HCT116 (cell line): ENCODE measurements at regions not wholly inside any gene's neighbourhood (a gene's known extent, or its start where the extent isn't known, plus 50 kb on each side); places are given as distances from the start of the nearest gene placed in this dataset.

Source experiments
- ATAC-seq: fragments of 200-7000 bp; cut with Tn5 transposase; 2 replicates; pipeline ENCODE4 v1.9.1; 2020; ENCODE audit warnings: mild to moderate bottlenecking, moderate library complexity
- BruUV-seq: library from RNA; stranded (reverse); fragments of 400-500 nt; replicated peaks from 2 replicates; lab custom pipeline; 2021; lab: Mats Ljungman, UMichigan
- CTCF ChIA-PET: fragments of 300-600 bp; sonication (Branson Sonifier 250); formaldehyde crosslinking; loops from one replicate; lab custom pipeline; 2021; ENCODE audit warnings: antibody characterized with exemption; lab: Charles Lee
- POLR2A ChIA-PET: fragments of 300-600, 350-600 bp; sonication (Branson Sonifier 250); formaldehyde crosslinking; loops from one replicate; lab custom pipeline; 2021; ENCODE audit warnings: antibody characterized with exemption; lab: Charles Lee
- RAD21 ChIA-PET, 2 experiments: fragments of 300-600 bp; sonication (Branson Sonifier 250); formaldehyde crosslinking; loops; one replicate each; lab custom pipeline; 2023; ENCODE audit warnings: low total read pairs in 2 of 2; ENCODE audit not compliant: uncharacterized antibody in 2 of 2, unreplicated experiment in 2 of 2, low non-redundant PET in 1 of 2; lab: Charles Lee
- DNase-seq: peaks from one replicate; pipeline ENCODE4 v3.0.0-alpha.2; 2010; ENCODE audit warnings: low read depth, low spot score
- H2AFZ ChIP-seq: fragments of 200-600 bp; shearing (Covaris generic), sonication (generic); 2 replicates; pipeline ENCODE4 v1.6.1; 2017; ENCODE audit warnings: low read depth, mixed run types, mixed read lengths, antibody characterized with exemption, low read length; ENCODE audit not compliant: poor library complexity, severe bottlenecking
- H3K27ac ChIP-seq: 2 replicates; pipeline ENCODE4 v1.5.1; 2012; ENCODE audit warnings: low read depth, low read length
- H3K27me3 ChIP-seq: fragments of 200-600 bp; sonication (generic); 2 replicates; pipeline ENCODE4 v1.6.1; 2016; ENCODE audit warnings: mixed run types, low read length, mixed read lengths; ENCODE audit not compliant: insufficient read depth
- H3K36me3 ChIP-seq, 2 experiments: fragments of 200-500 bp in 1 of 2; fragments of 200-600 bp in 1 of 2; sonication (Bioruptor generic) in 1 of 2; sonication (generic) in 1 of 2; 2 replicates each; pipeline versions ENCODE4 v1.5.1 to v1.6.1; 2014 to 2016; ENCODE audit warnings: low read length in 2 of 2, inconsistent platforms in 1 of 2, mixed read lengths in 1 of 2, mixed run types in 1 of 2; ENCODE audit not compliant: insufficient read depth in 2 of 2, control insufficient read depth in 1 of 2
- H3K4me1 ChIP-seq, 2 experiments: fragments of 200-600 bp in 1 of 2; sonication (generic) in 1 of 2; 2 replicates each; pipeline versions ENCODE4 v1.5.1 to v1.6.1; 2012 to 2017; ENCODE audit warnings: low read length in 2 of 2, inconsistent platforms in 1 of 2, mild to moderate bottlenecking in 1 of 2, mixed read lengths in 1 of 2, mixed run types in 1 of 2, moderate library complexity in 1 of 2; ENCODE audit not compliant: insufficient read depth in 2 of 2, control insufficient read depth in 1 of 2
- H3K4me2 ChIP-seq: fragments of 200-600 bp; sonication (generic); 2 replicates; pipeline ENCODE4 v1.6.1; 2017; ENCODE audit warnings: mixed run types, low read length, mixed read lengths
- H3K4me3 ChIP-seq, 2 experiments: fragments of 200-600 bp in 1 of 2; sonication (generic) in 1 of 2; replicated peaks in 1 of 2; 2 replicates each; pipeline ENCODE4 v1.5.1; 2011 to 2016; ENCODE audit warnings: low read length in 2 of 2, control low read depth in 1 of 2, low read depth in 1 of 2, mild to moderate bottlenecking in 1 of 2, mixed read lengths in 1 of 2, mixed run types in 1 of 2
- H3K79me2 ChIP-seq: fragments of 200-600 bp; sonication (generic); 2 replicates; pipeline ENCODE4 v1.6.1; 2017; ENCODE audit warnings: mild to moderate bottlenecking, mixed run types, low read length, moderate library complexity, mixed read lengths; ENCODE audit not compliant: insufficient read depth
- H3K9ac ChIP-seq: fragments of 200-600 bp; sonication (generic); 2 replicates; pipeline ENCODE4 v1.6.1; 2016; ENCODE audit warnings: low read length, mixed read lengths
- H3K9me2 ChIP-seq: fragments of 200-600 bp; sonication (generic), shearing (Covaris generic); 2 replicates; pipeline ENCODE4 v1.6.1; 2017; ENCODE audit warnings: mixed run types, mild to moderate bottlenecking, moderate library complexity; ENCODE audit not compliant: insufficient read depth
- H3K9me3 ChIP-seq, 2 experiments: fragments of 200-500 bp in 1 of 2; fragments of 200-600 bp in 1 of 2; sonication (Bioruptor generic) in 1 of 2; sonication (generic) in 1 of 2; 2 replicates each; pipeline ENCODE4 v1.6.1; 2014 to 2017; ENCODE audit warnings: low read length in 2 of 2, mixed read lengths in 2 of 2, inconsistent platforms in 1 of 2, low read depth in 1 of 2, mild to moderate bottlenecking in 1 of 2, mixed run types in 1 of 2, moderate library complexity in 1 of 2; ENCODE audit not compliant: control insufficient read depth in 1 of 2, insufficient read depth in 1 of 2
- H4K20me1 ChIP-seq: fragments of 200-600 bp; sonication (generic), shearing (Covaris generic); 2 replicates; pipeline ENCODE4 v1.6.1; 2017; ENCODE audit warnings: mixed run types, mild to moderate bottlenecking, moderate library complexity; ENCODE audit not compliant: insufficient read depth
- CBX3 ChIP-seq: IDR thresholded peaks from 2 replicates; pipeline ENCODE4 v1.6.1; 2012; ENCODE audit warnings: low read depth
- CEBPB ChIP-seq: IDR thresholded peaks from 2 replicates; pipeline ENCODE4 v1.6.1; 2012; ENCODE audit warnings: low read depth
- ELF1 ChIP-seq: IDR thresholded peaks from 2 replicates; pipeline ENCODE4 v1.6.1; 2012; ENCODE audit warnings: low read depth, borderline replicate concordance
- EZH2 ChIP-seq: fragments of 200-600 bp; sonication (generic); IDR thresholded peaks from 2 replicates; pipeline ENCODE4 v1.6.1; 2017; ENCODE audit warnings: antibody characterized with exemption, mixed run types
- JUND ChIP-seq: IDR thresholded peaks from 2 replicates; pipeline ENCODE4 v1.6.1; 2012
- POLR2A ChIP-seq: IDR thresholded peaks from 2 replicates; pipeline ENCODE4 v1.7.0; 2011; ENCODE audit warnings: borderline replicate concordance; ENCODE audit not compliant: insufficient read depth, insufficient read length; ENCODE audit errors: extremely low read depth
- POLR2AphosphoS5 ChIP-seq: IDR thresholded peaks from 2 replicates; pipeline ENCODE4 v1.6.1; 2011; ENCODE audit warnings: mild to moderate bottlenecking, low read depth, low read length, moderate library complexity
- RAD21 ChIP-seq: IDR thresholded peaks from 2 replicates; pipeline ENCODE4 v1.6.1; 2012; ENCODE audit warnings: low read depth, mild to moderate bottlenecking
- SRF ChIP-seq: IDR thresholded peaks from 2 replicates; pipeline ENCODE4 v1.6.1; 2012; ENCODE audit warnings: low read depth
- YY1 ChIP-seq: IDR thresholded peaks from 2 replicates; pipeline ENCODE4 v1.6.1; 2011; ENCODE audit warnings: low read length, low read depth, moderate library complexity, mild to moderate bottlenecking; ENCODE audit not compliant: insufficient replicate concordance; ENCODE audit errors: extremely low read depth
- ZBTB33 ChIP-seq: IDR thresholded peaks from 2 replicates; pipeline ENCODE4 v1.6.1; 2011; ENCODE audit warnings: mild to moderate bottlenecking, low read length, moderate library complexity; ENCODE audit not compliant: insufficient replicate concordance; ENCODE audit errors: extremely low read depth
- ZFX ChIP-seq: fragments of 450-650 bp; IDR thresholded peaks from 2 replicates; pipeline ENCODE4 v1.6.1; 2017
- ZNF274 ChIP-seq: fragments of 200-500 bp; sonication (Bioruptor generic); IDR thresholded peaks from 2 replicates; pipeline ENCODE4 v1.6.1; 2014; ENCODE audit warnings: mild to moderate bottlenecking, low read depth, low read length, inconsistent platforms
- intact Hi-C: fragments of 100-400 bp; cut with micrococcal nuclease; formaldehyde crosslinking; loops from 2 replicates; pipeline ENCODE4 v1.10.0; 2022
- TF ChIP-seq, protein P1 (sequence below), 3 experiments: fragments of 200-600 bp in 1 of 3; sonication (generic) in 1 of 3; IDR thresholded peaks in 2 of 3; conservative IDR thresholded peaks in 1 of 3; 2 replicates each; pipeline ENCODE4 v1.5.1; 2012 to 2017; ENCODE audit warnings: low read depth in 2 of 3, low read length in 2 of 3, antibody characterized with exemption in 1 of 3, borderline replicate concordance in 1 of 3, control low read depth in 1 of 3, mild to moderate bottlenecking in 1 of 3, mixed read lengths in 1 of 3, mixed run types in 1 of 3, moderate library complexity in 1 of 3; ENCODE audit not compliant: insufficient read depth in 1 of 3

DNA sequence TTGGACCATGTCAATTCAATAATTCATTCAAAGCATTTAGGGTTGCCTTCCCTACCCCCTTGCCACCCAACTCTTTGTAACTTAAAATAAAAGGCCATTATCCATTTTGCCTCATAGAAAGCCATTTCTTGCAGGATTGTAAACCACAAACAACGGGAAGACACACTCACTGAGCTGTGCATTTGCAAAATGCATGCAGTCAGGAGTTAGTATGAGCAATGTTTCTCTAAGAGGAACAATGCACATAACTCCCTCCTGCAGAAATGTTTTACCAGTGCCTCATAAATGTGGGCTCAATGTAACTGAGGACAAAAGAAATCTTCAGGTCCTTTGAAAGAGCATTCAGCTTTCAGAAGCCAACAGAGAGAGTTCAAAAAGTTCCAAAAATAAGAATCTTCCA, 98.5 kb upstream of the ABCA1 start:
- Histone ChIP-seq H2AFZ (no peak overlapping the region), H3K4me3 (no peak overlapping the region), H3K4me2 (no peak overlapping the region), H3K4me1 (no peaks in the 10 kb centered on the region), H3K9me3 (no peaks in the 10 kb centered on the region), H3K36me3 (no peaks in the 10 kb centered on the region), H3K27me3 (no peaks in the 10 kb centered on the region), H3K27ac (no peak overlapping the region), H3K79me2 (no peaks in the 10 kb centered on the region), H4K20me1 (no peaks in the 10 kb centered on the region), H3K9me2 (no peaks in the 10 kb centered on the region), H3K9ac (no peak overlapping the region)
- CTCF ChIA-PET = no interaction called here
- ATAC-seq (no peak), DNase-seq (no peak)
- TF ChIP-seq RAD21 (no peak), ZNF274 (no peak), SRF (no peak), JUND (no peak), EZH2 (no peak), CBX3 (no peak), YY1 (no peak), ELF1 (no peak)
- TF ChIP-seq, protein P1, sequence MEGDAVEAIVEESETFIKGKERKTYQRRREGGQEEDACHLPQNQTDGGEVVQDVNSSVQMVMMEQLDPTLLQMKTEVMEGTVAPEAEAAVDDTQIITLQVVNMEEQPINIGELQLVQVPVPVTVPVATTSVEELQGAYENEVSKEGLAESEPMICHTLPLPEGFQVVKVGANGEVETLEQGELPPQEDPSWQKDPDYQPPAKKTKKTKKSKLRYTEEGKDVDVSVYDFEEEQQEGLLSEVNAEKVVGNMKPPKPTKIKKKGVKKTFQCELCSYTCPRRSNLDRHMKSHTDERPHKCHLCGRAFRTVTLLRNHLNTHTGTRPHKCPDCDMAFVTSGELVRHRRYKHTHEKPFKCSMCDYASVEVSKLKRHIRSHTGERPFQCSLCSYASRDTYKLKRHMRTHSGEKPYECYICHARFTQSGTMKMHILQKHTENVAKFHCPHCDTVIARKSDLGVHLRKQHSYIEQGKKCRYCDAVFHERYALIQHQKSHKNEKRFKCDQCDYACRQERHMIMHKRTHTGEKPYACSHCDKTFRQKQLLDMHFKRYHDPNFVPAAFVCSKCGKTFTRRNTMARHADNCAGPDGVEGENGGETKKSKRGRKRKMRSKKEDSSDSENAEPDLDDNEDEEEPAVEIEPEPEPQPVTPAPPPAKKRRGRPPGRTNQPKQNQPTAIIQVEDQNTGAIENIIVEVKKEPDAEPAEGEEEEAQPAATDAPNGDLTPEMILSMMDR (IDR thresholded peaks at IDR 0.05 in 2 of 3, conservative IDR thresholded peaks at IDR 0.05 in 1 of 3; ENCODE audit: borderline replicate concordance in 1 of 3, insufficient read depth in 1 of 3, low read depth in 2 of 3, low read length in 2 of 3) = no peak
- RAD21 ChIA-PET = no interaction called here
- intact Hi-C loops = no loop called here
- POLR2A ChIA-PET = no interaction called here
- BruUV-seq = no TSS peak

- H3K4me3 ChIP-seq = no peak overlapping the region
- CTCF ChIA-PET = no interaction called here
- DNase-seq = no peak
- no peak for ATAC-seq
- intact Hi-C loops = no loop called here
- H3K79me2 ChIP-seq = no peaks in the 10 kb centered on the region
- TF ChIP-seq POLR2AphosphoS5 = no peak
- no peak for TF ChIP-seq JUND
- no peak for TF ChIP-seq ZFX
- no peak for TF ChIP-seq ZBTB33
- TF ChIP-seq EZH2 = no peak
- no peak for TF ChIP-seq ELF1
- no peak for TF ChIP-seq POLR2A
- no peak for TF ChIP-seq RAD21
- no peak for TF ChIP-seq SRF
- no peak for TF ChIP-seq YY1
- TF ChIP-seq CEBPB = no peak
- POLR2A ChIA-PET = no interaction called here
- H3K9ac ChIP-seq = no peak overlapping the region
- no peak overlapping the region for H2AFZ ChIP-seq
- H3K9me3 ChIP-seq = no peaks in the 10 kb centered on the region
- no peaks in the 10 kb centered on the region for H3K4me1 ChIP-seq
- H3K4me2 ChIP-seq = no peak overlapping the region
- no peaks in the 10 kb centered on the region for H3K27me3 ChIP-seq
- H3K27ac ChIP-seq = no peak overlapping the region
- RAD21 ChIA-PET = no interaction called here
- H4K20me1 ChIP-seq = no peaks in the 10 kb centered on the region
- no peaks in the 10 kb centered on the region for H3K36me3 ChIP-seq
- H3K9me2 ChIP-seq = no peaks in the 10 kb centered on the region
- no TSS peak for BruUV-seq
Measured at GRCh38 chr9:105027084-105027483, 99.1 kb upstream of the ABCA1 start.
